Prostate gland (tissue), 2 donors: ENCODE measurements at regions not wholly inside any gene's neighbourhood (a gene's known extent, or its start where the extent isn't known, plus 50 kb on each side); places are given as distances from the start of the nearest gene placed in this dataset.

Experiments used
- DNase-seq: peaks from one replicate; pipeline ENCODE4 v3.0.0-alpha.2; 2019; ENCODE audit warnings: low spot score
- H3K27ac ChIP-seq, 2 donors: fragments of 200-600 bp; sonication (generic); 2 replicates each; pipeline ENCODE4 v1.5.1; 2017 to 2019
- H3K27me3 ChIP-seq: fragments of 200-600 bp; sonication (generic); replicated peaks from 2 replicates; pipeline ENCODE4 v1.5.1; 2019; ENCODE audit not compliant: insufficient read depth
- H3K36me3 ChIP-seq, 2 donors: fragments of 200-600 bp; sonication (generic); 1 replicate in 1 of 2; 2 replicates in 1 of 2; pipeline versions ENCODE4 v1.5.1 to v1.8.1; 2017 to 2019
- H3K4me1 ChIP-seq: fragments of 200-600 bp; sonication (generic); replicated peaks from 2 replicates; pipeline ENCODE4 v1.5.1; 2019
- H3K4me3 ChIP-seq, 2 donors: fragments of 200-600 bp; sonication (generic); 2 replicates each; pipeline ENCODE4 v1.5.1; 2017 to 2019
- H3K9me3 ChIP-seq: fragments of 200-600 bp; sonication (generic); 2 replicates; pipeline ENCODE4 v1.5.1; 2017
- POLR2A ChIP-seq: fragments of 450-650 bp; IDR thresholded peaks from one replicate; pipeline ENCODE4 v1.6.1; 2016; ENCODE audit warnings: antibody characterized with exemption, mild to moderate bottlenecking
- POLR2AphosphoS5 ChIP-seq: sonication (generic); formaldehyde crosslinking; IDR thresholded peaks from one replicate; pipeline ENCODE4 v1.6.1; 2017; ENCODE audit warnings: antibody characterized with exemption
- WGBS: methylation state at CpG from one replicate; pipeline ENCODE4 v1.1.5; 2018; 5-methylcytosine and 5-hydroxymethylcytosine counted together
- intact Hi-C: fragments of 100-400 bp; cut with DNase I; formaldehyde crosslinking; loops from one replicate; pipeline ENCODE4 v1.14.2; 2022
- TF ChIP-seq, protein P1 (sequence below), 4 experiments: fragments of 200-600 bp in 2 of 4; fragments of 450-650 bp in 2 of 4; sonication (generic) in 2 of 4; IDR thresholded peaks; 1 replicate in 3 of 4; 2 replicates in 1 of 4; pipeline ENCODE4 v1.5.1; 2016 to 2019; ENCODE audit warnings: antibody characterized with exemption in 4 of 4, mild to moderate bottlenecking in 2 of 4, moderate library complexity in 2 of 4

DNA sequence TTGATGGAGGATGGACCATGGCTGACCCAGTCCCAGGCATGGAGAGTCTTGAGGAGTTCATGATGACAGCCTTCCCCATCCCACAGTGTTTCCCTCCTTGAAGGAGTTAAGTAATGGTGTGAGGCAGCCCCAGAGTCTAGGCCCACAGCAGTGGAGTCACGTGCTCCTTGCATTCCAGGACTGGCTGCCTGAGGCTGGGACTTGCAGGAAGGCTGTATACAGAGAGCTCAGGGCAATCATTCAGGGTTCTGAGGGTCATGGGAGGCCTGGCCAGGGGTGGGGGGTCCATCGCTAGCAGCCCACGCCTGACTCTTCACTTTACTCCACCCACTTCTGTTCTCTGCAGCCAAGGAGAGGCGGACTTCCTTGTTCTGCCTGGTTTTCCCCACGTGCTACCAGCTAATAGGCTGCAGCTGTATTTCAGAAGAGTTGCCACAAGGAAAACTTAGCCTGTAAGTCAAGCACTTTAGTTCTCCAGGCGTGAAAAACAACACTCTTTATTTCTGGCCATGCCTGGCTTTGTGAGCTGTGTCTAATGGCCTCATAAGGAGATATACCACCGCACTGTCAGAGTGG, 272.5 kb downstream of the DHX35 start:
- Histone ChIP-seq H3K27me3 (no peaks in the 10 kb centered on the region), H3K27ac (no peak overlapping the region), H3K9me3 (no peaks in the 10 kb centered on the region), H3K4me1 (no peaks in the 10 kb centered on the region), H3K4me3 (no peak overlapping the region), H3K36me3 (no peaks in the 10 kb centered on the region)
- TF ChIP-seq POLR2AphosphoS5 (no peak), POLR2A (no peak)
- TF ChIP-seq, protein P1, sequence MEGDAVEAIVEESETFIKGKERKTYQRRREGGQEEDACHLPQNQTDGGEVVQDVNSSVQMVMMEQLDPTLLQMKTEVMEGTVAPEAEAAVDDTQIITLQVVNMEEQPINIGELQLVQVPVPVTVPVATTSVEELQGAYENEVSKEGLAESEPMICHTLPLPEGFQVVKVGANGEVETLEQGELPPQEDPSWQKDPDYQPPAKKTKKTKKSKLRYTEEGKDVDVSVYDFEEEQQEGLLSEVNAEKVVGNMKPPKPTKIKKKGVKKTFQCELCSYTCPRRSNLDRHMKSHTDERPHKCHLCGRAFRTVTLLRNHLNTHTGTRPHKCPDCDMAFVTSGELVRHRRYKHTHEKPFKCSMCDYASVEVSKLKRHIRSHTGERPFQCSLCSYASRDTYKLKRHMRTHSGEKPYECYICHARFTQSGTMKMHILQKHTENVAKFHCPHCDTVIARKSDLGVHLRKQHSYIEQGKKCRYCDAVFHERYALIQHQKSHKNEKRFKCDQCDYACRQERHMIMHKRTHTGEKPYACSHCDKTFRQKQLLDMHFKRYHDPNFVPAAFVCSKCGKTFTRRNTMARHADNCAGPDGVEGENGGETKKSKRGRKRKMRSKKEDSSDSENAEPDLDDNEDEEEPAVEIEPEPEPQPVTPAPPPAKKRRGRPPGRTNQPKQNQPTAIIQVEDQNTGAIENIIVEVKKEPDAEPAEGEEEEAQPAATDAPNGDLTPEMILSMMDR (IDR thresholded peaks at IDR 0.05): no peak
- DNase-seq: no peak
- intact Hi-C loops: no loop called here
- WGBS: 58% methylated on average over 7 of the region's 7 CpGs

DNA sequence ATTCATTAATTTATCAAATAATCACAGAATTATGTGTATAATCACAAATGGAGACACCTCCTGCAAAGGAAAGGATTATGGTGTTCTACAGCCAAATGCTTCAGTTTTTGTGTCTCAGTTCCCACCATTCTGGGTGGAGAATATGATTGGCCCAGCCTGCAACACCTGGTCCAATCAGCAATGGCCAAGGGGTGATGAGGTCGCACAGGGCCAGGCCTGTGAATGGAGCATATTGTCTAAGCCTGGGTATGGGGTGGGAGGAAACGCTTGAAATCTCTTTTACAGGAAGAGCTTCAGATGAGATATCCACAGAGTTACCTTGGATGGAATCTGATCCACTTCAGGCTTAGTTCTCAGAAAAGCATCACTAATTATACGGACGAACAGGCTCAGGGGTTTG, 271.6 kb downstream of the DHX35 start:
- no peak overlapping the region for H3K27ac ChIP-seq
- 90% methylated on average over 4 of the region's 4 CpGs for WGBS
- no peaks in the 10 kb centered on the region for H3K36me3 ChIP-seq
- DNase-seq: no peak
- no peaks in the 10 kb centered on the region for H3K4me1 ChIP-seq
- TF ChIP-seq POLR2A: no peak
- TF ChIP-seq, protein P1 (IDR thresholded peaks at IDR 0.05): no peak
- TF ChIP-seq POLR2AphosphoS5: no peak
- intact Hi-C loops: no loop called here
- no peak overlapping the region for H3K4me3 ChIP-seq
- H3K27me3 ChIP-seq: no peaks in the 10 kb centered on the region
- H3K9me3 ChIP-seq: no peaks in the 10 kb centered on the region

DNA sequence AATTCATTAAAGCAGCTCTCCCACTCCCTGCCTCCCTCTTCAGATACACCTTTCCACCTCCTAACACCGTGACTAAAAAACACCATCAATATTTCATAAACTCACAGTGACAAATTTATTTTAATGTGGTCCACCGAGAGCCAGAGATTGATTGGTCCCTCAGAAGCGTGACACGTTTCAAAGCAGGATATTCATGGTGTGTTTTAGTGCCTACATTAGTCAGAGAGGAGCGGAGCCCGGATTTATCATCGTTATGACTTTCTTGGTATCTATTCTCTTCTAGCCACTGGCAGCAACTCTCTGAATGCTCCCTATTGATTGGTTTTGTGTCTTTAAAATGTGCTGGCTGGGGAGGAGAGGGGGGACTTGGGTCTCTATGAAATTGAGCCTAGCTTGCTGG, 265.3 kb downstream of the DHX35 start:
- TF ChIP-seq POLR2AphosphoS5 (no peak), POLR2A (no peak)
- TF ChIP-seq, protein P1 (IDR thresholded peaks at IDR 0.05): no peak
- DNase-seq: no peak
- Histone ChIP-seq H3K9me3 (no peaks in the 10 kb centered on the region), H3K4me1 (no peaks in the 10 kb centered on the region), H3K36me3 (no peaks in the 10 kb centered on the region), H3K27ac (no peak overlapping the region), H3K27me3 (no peaks in the 10 kb centered on the region), H3K4me3 (no peak overlapping the region)
- intact Hi-C loops: no loop called here
- WGBS: 77% methylated on average over 7 of the region's 7 CpGs

DNA sequence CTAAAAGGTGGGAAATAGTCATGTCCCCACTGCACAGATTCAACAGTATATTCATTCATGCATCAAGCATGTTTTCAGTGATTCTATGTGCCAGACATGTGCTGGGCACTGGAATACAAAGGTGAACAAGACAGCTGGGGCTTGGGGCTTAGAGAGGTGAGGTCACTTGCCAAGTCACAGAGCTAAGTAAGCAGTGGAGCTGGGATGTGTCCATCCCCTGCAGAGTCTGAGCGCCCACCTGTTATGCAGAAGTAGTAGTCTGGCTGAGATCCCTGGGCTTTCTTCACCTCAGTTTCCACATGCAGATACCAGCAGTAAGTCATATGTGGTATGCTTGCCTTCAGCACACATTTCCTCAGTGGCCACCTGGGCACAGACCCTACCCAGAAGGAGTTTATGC, 263.8 kb downstream of the DHX35 start:
- intact Hi-C loops: no loop called here
- H3K27ac ChIP-seq: no peak overlapping the region
- no peak overlapping the region for H3K4me3 ChIP-seq
- H3K36me3 ChIP-seq: no peaks in the 10 kb centered on the region
- H3K9me3 ChIP-seq: no peaks in the 10 kb centered on the region
- no peaks in the 10 kb centered on the region for H3K27me3 ChIP-seq
- 83% methylated on average over 1 of the region's 1 CpG for WGBS
- TF ChIP-seq POLR2A: no peak
- TF ChIP-seq, protein P1 (IDR thresholded peaks at IDR 0.05): no peak
- no peak for TF ChIP-seq POLR2AphosphoS5
- DNase-seq: no peak
- H3K4me1 ChIP-seq: no peaks in the 10 kb centered on the region

DNA sequence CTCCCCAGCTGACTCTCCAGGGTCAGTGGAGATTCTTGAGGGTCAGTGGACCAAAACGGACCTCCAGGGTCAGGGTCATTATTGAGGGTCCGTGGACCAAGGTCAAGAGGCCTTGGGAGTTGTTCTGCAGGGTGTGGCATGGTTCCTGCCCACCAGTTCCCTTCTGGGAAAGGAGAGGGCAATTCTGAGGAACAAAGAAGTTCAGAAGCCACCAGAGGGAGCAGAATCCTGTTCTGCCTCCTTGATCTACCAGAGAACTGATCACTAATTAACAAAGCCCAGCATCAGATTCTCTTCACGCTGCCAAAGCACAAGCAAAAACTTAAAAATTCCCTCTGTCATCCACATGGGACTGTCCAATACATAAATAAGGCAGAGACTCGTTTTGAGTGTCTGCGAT, 263.4 kb downstream of the DHX35 start:
- no peaks in the 10 kb centered on the region for H3K27me3 ChIP-seq
- H3K9me3 ChIP-seq: no peaks in the 10 kb centered on the region
- no peaks in the 10 kb centered on the region for H3K36me3 ChIP-seq
- H3K27ac ChIP-seq: no peak overlapping the region
- WGBS: 51% methylated on average over 5 of the region's 5 CpGs
- no peaks in the 10 kb centered on the region for H3K4me1 ChIP-seq
- intact Hi-C loops: no loop called here
- TF ChIP-seq, protein P1 (IDR thresholded peaks at IDR 0.05): no peak
- TF ChIP-seq POLR2A: no peak
- no peak for TF ChIP-seq POLR2AphosphoS5
- no peak overlapping the region for H3K4me3 ChIP-seq
- no peak for DNase-seq
